ENCODE measurements at regions not wholly inside any gene's neighbourhood (a gene's known extent, or its start where the extent isn't known, plus 50 kb on each side); places are given as distances from the start of the nearest gene placed in this dataset.
"Not testable (repeated sequence)": the region's sequence is repeated elsewhere in the genome, so short reads cannot be mapped to it uniquely, and the experiment has no call there.

GRCh38 chr15:96838081-96838480, 507.6 kb downstream of the NR2F2 start:
- no peak for DNase-seq

- no peak for DNase-seq
Measured at GRCh38 chr15:96849271-96849900, 518.9 kb downstream of the NR2F2 start.

- no peak for DNase-seq
Measured at GRCh38 chr15:96851613-96852012, 521.1 kb downstream of the NR2F2 start.

- no peak for DNase-seq
Measured at GRCh38 chr15:96858694-96859093, 528.2 kb downstream of the NR2F2 start.

GRCh38 chr15:96860741-96861140, 530.2 kb downstream of the NR2F2 start:
- DNase-seq = no peak

GRCh38 chr15:96867992-96868391, 537.5 kb downstream of the NR2F2 start:
- DNase-seq = no peak

GRCh38 chr15:96869122-96869521, 538.6 kb downstream of the NR2F2 start:
- no peak for DNase-seq

GRCh38 chr15:96869790-96870189, 539.3 kb downstream of the NR2F2 start:
- no peak for DNase-seq

- no peak for DNase-seq
Measured at GRCh38 chr15:96870580-96870979, 540.1 kb downstream of the NR2F2 start.

GRCh38 chr15:96877442-96877841, 546.9 kb downstream of the NR2F2 start:
- DNase-seq = not testable (repeated sequence)

GRCh38 chr15:96878129-96878528, 547.6 kb downstream of the NR2F2 start:
- no peak for DNase-seq

- DNase-seq = no peak
Measured at GRCh38 chr15:96882121-96882772, 551.7 kb downstream of the NR2F2 start.

GRCh38 chr15:96887730-96888129, 557.2 kb downstream of the NR2F2 start:
- no peak for DNase-seq

GRCh38 chr15:96888764-96889163, 558.3 kb downstream of the NR2F2 start:
- no peak for DNase-seq

GRCh38 chr15:96889734-96890480, 559.4 kb downstream of the NR2F2 start:
- no peak for DNase-seq

- no peak for DNase-seq
Measured at GRCh38 chr15:96891046-96891445, 560.5 kb downstream of the NR2F2 start.

- no peak for DNase-seq
Measured at GRCh38 chr15:96893159-96893906, 562.8 kb downstream of the NR2F2 start.

- DNase-seq = no peak
Measured at GRCh38 chr15:96894659-96895058, 564.2 kb downstream of the NR2F2 start.

GRCh38 chr15:96896766-96897165, 566.3 kb downstream of the NR2F2 start:
- DNase-seq = no peak

GRCh38 chr15:96914081-96914480, 583.6 kb downstream of the NR2F2 start:
- no peak for DNase-seq

- no peak for DNase-seq
Measured at GRCh38 chr15:96916750-96917149, 586.2 kb downstream of the NR2F2 start.

GRCh38 chr15:96924570-96924969, 594.1 kb downstream of the NR2F2 start:
- DNase-seq = no peak
